Heart left ventricle (tissue), 13 donors: ENCODE measurements at regions not wholly inside any gene's neighbourhood (a gene's known extent, or its start where the extent isn't known, plus 50 kb on each side); places are given as distances from the start of the nearest gene placed in this dataset.

Experiments used
- CTCF ChIP-seq, 12 donors: fragments of 200-600 bp; sonication (generic) in 4 of 12; IDR thresholded peaks; one replicate each; pipeline versions ENCODE4 v1.5.0 to v1.8.0; 2018 to 2022; ENCODE audit warnings: antibody characterized with exemption in 12 of 12, mild to moderate bottlenecking in 5 of 12
- POLR2A ChIP-seq, 2 donors: fragments of 450-650 bp; IDR thresholded peaks; one replicate each; pipeline ENCODE4 v1.6.1; 2017; ENCODE audit warnings: antibody characterized with exemption in 2 of 2, mild to moderate bottlenecking in 2 of 2, moderate library complexity in 2 of 2
- donor health status: ischemic (EF 13 %, LVEDD 7.1; RV severe dilation, severe dysfunction).
- donor health status: DM: no; HTN: yes; CAD: no.
- donor health status: DM: no; HTN: no; CAD: no.
- donor health status: ischemic (EF 25% LVEDD 6.9; RV normal size, moderate dysfunction).
- donor health status: ischemic (EF 25% LVEDD 5.7; RV mildly dilated, moderate dysfunction).
- donor health status: ischemic (EF 35%, LVEDD 5.7; RV mildly dilated, moderate dysfunction).
- donor health status: nonischemic (EF 11% LVEDD 7.7; RV severe dilation, severe dysfunction).
- donor health status: DM: yes; HTN: yes; CAD: no.
- donor health status: PGD.
- donor health status: ischemic (EF 29% LVEDD 5.4; RV normal size, mild dysfunction).
- donor health status: nonischemic (EF 23%, LVEDD 6.1; RV moderate dilation, normal function).

- TF ChIP-seq POLR2A (IDR thresholded peaks at IDR 0.05) (no peak), CTCF (IDR thresholded peaks at IDR 0.05) (no peak)
Observed at GRCh38 chr6:81300961-81301360, 451.5 kb downstream of the TENT5A start.
